GM19395 (cell line): ENCODE measurements at regions not wholly inside any gene's neighbourhood (a gene's known extent, or its start where the extent isn't known, plus 50 kb on each side); places are given as distances from the start of the nearest gene placed in this dataset.

Source experiments
- ATAC-seq: cut with Tn5 transposase; IDR thresholded peaks from one replicate; pipeline ENCODE4 v1.9.1; 2021; ENCODE audit warnings: mild to moderate bottlenecking, moderate library complexity; ENCODE audit not compliant: unreplicated experiment

DNA sequence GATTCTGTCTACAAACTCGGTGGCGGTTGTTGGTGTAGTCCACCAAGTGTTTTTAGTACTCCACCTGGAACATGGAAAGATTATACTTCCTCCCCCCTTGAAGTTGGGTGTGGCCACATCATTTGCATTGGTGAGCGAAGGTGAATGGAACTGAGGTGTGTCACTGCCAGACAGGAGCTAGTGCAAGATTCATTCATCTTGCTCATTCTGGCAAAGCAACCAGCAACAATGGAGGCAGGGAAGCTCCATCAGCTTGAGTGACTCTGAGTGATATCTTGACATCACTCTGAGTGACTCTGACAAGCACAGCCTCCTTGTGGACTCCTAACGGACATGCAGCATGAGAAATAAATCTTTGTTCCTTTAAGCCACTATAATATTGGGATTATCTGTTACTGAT lies 54.7 kb upstream of the SLC1A4 start:
- ATAC-seq = no peak

DNA sequence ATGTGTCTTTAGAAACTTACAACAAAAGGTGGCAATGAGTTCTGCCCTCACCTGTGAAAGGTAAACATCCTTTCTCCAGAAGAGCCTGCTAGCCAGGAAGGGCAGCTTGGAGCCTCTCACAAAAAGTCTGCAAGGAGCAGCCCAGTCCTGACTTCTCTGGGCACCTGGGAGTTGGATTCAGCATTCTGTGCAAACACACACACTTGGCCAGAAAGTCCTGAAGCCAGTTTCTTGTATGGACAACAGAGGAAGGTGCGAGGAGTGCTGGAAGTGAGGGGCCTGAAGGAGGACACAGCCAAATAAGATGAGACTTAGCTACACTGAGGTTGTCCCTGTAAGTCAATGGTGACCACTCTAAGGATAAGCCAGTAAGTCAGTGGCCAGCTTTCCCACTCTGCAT lies 52.4 kb upstream of the SLC1A4 start:
- ATAC-seq = no peak

DNA sequence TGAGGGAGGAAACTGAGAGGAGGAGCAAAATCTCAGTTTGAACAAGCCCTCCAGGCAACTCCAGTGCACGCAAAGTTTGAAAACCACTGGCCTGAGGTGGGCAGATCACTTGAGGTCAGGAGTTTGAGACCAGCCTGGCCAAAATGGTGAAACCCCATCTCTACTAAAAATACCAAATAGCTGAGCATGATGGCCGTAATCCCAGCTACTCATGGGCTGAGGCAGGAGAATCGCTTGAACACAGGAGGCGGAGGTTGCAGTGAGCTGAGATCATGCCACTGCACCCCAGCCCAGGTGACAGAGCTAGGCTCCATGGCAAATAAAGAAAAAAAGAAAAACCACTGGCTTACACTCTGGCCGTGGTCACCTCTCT lies 51.9 kb upstream of the SLC1A4 start:
- peak; percentile 0 for ATAC-seq

DNA sequence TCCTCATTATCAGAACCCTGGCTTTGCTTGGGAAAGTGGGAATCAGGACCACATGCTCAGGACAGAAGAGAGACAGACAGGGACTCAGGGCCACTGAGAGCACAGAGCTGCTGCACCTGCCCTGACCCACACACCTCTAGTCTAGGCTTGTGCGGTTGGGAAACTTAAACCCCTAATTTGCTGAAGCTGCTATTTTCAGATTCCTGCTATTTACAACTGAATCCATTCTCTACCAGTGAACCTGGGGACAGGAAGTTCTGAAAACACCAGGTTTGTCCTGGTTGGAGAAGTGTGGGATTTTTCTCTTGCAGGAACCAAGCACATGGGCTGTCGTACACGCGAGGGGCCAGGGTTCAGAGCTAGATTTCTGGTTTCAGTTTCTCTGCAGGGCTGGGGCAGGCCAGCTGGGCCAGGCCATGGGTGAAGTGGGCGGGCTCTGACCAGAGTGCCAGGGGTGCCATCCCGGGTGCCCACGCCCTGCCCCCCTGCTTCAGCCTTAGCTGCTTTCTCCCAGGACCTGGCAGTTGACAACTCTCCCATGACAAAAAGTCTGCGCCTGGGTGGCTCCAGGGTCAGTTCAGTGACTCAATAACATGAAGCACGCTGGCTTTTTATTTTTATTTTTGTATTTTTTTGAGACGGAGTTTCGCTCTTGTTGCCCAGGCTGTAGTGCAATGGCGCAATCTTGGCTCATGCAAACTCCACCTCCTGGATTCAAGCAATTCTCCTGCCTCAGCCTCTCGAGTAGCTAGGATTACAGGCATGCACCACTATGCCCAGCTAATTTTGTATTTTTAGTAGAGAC lies 51.3 kb upstream of the SLC1A4 start:
- peak; percentile 57 for ATAC-seq

DNA sequence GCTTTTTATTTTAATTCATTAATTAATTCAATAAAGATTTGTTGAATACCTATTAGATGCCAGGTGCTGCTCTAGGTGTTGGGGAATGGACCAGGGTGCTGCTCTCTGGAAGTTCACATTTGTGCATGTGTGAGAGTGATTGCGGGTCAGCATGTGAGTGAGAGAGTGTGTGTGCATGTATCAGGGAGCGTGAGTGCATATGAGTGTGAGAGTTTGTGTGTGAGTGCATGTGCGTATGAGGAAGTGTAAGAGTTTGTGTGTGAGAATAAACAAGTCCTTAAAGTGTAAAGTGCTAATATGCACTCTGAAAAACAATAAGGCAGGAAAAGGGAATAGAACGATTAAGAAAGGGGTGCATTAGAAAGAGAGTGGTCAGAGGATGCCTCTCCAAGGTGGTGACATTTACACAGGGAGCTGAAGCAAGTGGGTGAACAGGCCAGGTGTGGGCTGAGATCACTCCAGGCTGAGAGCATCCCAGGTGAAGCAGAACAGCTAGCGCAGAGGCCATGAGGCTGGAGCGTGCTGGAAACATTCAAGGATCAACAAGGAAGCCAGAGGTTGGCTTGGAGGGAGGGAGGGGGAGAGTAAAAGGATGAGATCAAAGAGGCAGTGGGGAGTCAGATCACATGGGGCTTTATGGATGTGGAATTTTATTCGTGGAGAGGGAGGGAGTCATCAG lies 50.5 kb upstream of the SLC1A4 start:
- ATAC-seq = no peak

DNA sequence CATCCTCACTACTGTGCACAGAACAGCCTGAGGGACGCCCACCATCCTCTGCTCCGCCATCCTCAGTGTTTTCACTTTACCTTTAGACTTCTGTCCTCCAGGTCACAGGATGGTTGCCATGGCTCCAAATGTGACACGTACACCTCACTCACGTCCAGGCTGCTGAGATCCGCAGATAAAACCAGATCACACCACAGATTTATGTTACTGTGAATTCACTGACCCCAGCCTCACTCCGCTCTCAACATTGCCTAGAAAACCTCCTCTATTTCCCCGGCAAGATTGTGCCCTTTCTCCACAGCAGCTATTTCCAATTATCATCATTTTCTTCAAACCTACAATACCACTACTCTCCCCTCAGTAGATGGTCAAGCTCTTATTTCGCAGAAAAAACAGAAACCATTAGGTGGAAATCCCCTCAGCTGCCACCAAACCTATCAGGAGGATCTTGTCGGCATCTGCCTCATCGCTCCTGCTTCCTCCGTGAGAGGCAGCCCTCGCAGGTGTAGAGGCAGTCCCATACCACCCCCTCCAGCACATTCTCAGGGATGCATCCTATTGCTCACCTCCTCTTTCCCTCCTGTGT lies 49.8 kb upstream of the SLC1A4 start:
- ATAC-seq = peak; percentile 53
